Germinal center (tissue), 1 donor: ENCODE measurements at regions not wholly inside any gene's neighbourhood (a gene's known extent, or its start where the extent isn't known, plus 50 kb on each side); places are given as distances from the start of the nearest gene placed in this dataset.

ENCODE experiments used
- DNase-seq: peaks from one replicate; pipeline ENCODE4 v3.0.0; 2012; ENCODE audit warnings: mixed read lengths, low spot score

- DNase-seq, result no peak
Measured at GRCh38 chr15:47997195-47998080, 123.4 kb upstream of the SLC24A5 start.

GRCh38 chr15:47998619-47999019 lies 122.2 kb upstream of the SLC24A5 start:
- no peak for DNase-seq

- DNase-seq, result no peak
Measured at GRCh38 chr15:48001393-48002039, 119.3 kb upstream of the SLC24A5 start.

- DNase-seq, result no peak
Measured at GRCh38 chr15:48002767-48003166, 118.0 kb upstream of the SLC24A5 start.

GRCh38 chr15:48003441-48003840 lies 117.3 kb upstream of the SLC24A5 start:
- DNase-seq, result no peak

- no peak for DNase-seq
Measured at GRCh38 chr15:48005077-48005476, 115.7 kb upstream of the SLC24A5 start.

GRCh38 chr15:48006031-48006511 lies 114.7 kb upstream of the SLC24A5 start:
- DNase-seq, result no peak

- DNase-seq, result no peak
Measured at GRCh38 chr15:48010316-48010715, 110.5 kb upstream of the SLC24A5 start.

- DNase-seq, result no peak
Measured at GRCh38 chr15:48012191-48012590, 108.6 kb upstream of the SLC24A5 start.

- DNase-seq, result no peak
Measured at GRCh38 chr15:48016865-48017264, 103.9 kb upstream of the SLC24A5 start.

- DNase-seq, result no peak
Measured at GRCh38 chr15:48017747-48018146, 103.0 kb upstream of the SLC24A5 start.

GRCh38 chr15:48020166-48020565 lies 100.6 kb upstream of the SLC24A5 start:
- DNase-seq, result no peak

- no peak for DNase-seq
Measured at GRCh38 chr15:48021336-48022086, 99.3 kb upstream of the SLC24A5 start.

GRCh38 chr15:48025118-48025517 lies 95.7 kb upstream of the SLC24A5 start:
- DNase-seq, result no peak

- DNase-seq, result no peak
Measured at GRCh38 chr15:48028712-48029111, 92.1 kb upstream of the SLC24A5 start.

GRCh38 chr15:48029642-48030041 lies 91.1 kb upstream of the SLC24A5 start:
- no peak for DNase-seq

GRCh38 chr15:48031466-48031865 lies 89.3 kb upstream of the SLC24A5 start:
- no peak for DNase-seq

- DNase-seq, result no peak
Measured at GRCh38 chr15:48031973-48032372, 88.8 kb upstream of the SLC24A5 start.

- no peak for DNase-seq
Measured at GRCh38 chr15:48032911-48033310, 87.9 kb upstream of the SLC24A5 start.

GRCh38 chr15:48038221-48038620 lies 82.6 kb upstream of the SLC24A5 start:
- no peak for DNase-seq

GRCh38 chr15:48040166-48040817 lies 80.5 kb upstream of the SLC24A5 start:
- no peak for DNase-seq

- no peak for DNase-seq
Measured at GRCh38 chr15:48041454-48041853, 79.3 kb upstream of the SLC24A5 start.
